HG02588 (cell line): ENCODE measurements at regions not wholly inside any gene's neighbourhood (a gene's known extent, or its start where the extent isn't known, plus 50 kb on each side); places are given as distances from the start of the nearest gene placed in this dataset.
A peak's percentile ranks its signal among the peaks of the same experiment; 100 is the strongest.
"Not testable (repeated sequence)": the region's sequence is repeated elsewhere in the genome, so short reads cannot be mapped to it uniquely, and the experiment has no call there.

Experiments
- ATAC-seq: cut with Tn5 transposase; IDR thresholded peaks from one replicate; pipeline ENCODE4 v1.9.1; 2021; ENCODE audit warnings: mild to moderate bottlenecking, moderate library complexity; ENCODE audit not compliant: unreplicated experiment

GRCh38 chr16:75780669-75781068, 54.4 kb upstream of the CPHXL start:
- no peak for ATAC-seq

DNA sequence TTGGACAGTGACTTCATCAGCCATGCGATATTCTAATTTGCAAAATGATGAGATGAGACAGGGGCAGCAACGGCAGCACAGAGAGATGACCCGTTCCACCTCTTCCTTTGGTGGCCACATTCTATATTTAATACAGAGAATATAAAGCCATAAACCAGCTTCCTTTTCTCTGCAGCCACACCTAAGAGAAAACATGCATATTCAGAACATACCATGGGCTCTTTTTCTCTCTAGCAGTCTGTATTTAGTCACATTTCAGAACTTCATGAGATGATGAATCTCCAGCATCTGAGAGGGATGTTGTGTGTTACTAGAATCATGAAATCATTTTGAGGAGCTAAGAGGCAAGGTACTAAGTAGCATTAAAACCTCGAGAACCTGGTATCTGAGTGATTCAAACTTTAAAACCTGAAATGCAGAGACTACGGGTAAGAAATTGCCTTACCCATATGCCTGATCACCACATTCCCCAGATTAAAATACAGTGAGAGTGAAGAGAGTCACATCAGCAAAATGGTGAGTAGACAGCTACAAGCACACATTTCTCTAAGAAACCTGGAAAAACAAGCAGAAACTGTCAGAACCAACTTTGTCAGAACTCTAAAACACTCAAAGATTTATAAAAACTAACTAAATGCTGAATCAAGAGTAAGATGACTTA, 55.5 kb upstream of the CPHXL start:
- no peak for ATAC-seq

GRCh38 chr16:75787440-75787839, 61.1 kb upstream of the CPHXL start:
- no peak for ATAC-seq

- ATAC-seq = peak; percentile 58
Measured at GRCh38 chr16:75789237-75789636, 62.9 kb upstream of the CPHXL start.

DNA sequence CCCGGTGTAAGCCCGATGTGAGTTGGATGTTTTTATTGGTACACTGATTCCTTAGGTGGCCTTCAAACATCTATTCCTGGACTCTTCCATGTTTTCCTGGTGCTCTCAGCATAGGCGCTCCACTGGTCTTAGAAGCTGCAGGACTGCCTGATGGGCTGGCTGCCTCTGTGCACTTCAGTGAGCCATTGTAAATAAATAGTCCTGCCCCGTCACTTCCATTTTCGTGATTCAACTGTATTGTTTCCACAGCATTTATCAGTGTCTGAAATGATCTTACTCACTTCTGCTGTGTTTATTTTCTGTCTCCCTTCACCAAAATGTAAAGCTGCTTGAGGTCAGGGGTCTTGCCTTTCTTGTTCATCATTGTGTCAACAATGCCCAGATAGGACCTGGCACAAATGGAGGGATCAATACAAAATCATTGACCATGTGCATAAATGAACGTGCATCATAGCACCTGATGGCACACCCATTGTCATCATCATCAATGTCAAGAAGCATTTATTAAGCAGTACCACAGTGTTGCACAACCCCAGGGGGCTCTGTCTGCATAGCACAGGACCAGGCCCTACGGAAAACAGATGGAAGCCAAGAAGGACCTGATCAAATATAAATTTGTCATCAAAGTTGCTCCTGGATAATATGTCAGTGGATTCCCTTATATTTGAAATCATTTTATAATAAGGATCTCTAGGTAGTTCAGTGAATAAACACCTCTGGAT, 66.6 kb upstream of the CPHXL start:
- ATAC-seq = no peak

DNA sequence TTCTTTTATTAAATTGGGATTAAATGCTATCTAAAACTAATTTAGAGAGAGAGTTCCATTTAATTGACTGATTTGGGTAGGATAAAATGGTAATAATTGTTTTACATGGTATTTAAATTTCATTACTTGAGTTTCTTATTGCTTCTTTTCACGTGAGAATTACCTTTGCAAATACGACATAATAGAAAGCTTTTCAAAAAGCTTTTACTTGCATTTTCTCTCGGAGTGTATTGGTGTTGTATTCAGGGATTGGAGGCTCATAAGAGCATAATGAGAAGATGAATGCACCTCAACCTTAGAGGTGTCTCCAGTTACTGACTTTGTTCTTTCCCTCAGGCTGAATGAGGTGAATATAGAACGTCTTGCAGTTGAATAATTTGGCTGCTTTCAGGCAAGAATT, 67.4 kb upstream of the CPHXL start:
- no peak for ATAC-seq

GRCh38 chr16:75794426-75794825, 68.1 kb upstream of the CPHXL start:
- ATAC-seq = no peak

- no peak for ATAC-seq
Measured at GRCh38 chr16:75798714-75799113, 72.4 kb upstream of the CPHXL start.

DNA sequence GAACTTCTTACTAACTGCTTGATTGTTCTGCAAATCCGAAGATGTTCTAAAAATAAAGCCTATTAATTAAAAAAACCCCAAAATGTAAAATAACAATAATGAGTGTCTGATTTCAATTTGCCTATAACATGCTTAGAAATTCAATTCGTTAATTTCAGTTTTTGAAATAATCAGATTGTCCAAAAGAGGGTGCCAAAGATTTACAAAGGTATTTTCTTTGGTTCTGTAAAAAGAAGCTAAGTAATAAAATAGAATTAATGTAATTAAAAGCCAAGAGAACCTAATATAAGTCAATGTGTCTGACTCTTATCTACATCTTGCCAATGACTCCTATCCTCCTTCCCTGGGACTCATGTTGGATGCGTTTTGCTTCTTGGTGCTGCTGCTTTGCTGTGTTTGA, 75.0 kb upstream of the CPHXL start:
- ATAC-seq = no peak

- ATAC-seq = no peak
Measured at GRCh38 chr16:75803753-75804152, 77.5 kb upstream of the CPHXL start.

DNA sequence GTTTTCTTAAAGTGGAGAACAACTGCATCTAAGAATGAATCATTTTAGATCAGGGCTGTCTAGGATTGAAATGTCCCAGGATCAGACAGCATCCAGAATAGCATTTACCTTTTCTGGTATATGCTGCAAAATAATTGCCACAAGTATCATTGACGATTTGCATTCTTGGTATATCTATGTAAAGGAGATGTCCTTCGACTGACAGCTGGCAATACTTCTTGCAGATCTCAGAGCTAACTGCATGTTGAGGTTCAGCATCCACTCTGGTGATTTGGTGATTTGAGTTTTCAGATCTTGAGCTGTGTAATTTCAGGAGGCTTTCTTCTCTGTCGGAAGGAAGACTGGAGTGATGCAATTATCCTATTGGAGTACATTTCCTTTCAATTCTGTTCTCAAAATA, 78.1 kb upstream of the CPHXL start:
- ATAC-seq = no peak

DNA sequence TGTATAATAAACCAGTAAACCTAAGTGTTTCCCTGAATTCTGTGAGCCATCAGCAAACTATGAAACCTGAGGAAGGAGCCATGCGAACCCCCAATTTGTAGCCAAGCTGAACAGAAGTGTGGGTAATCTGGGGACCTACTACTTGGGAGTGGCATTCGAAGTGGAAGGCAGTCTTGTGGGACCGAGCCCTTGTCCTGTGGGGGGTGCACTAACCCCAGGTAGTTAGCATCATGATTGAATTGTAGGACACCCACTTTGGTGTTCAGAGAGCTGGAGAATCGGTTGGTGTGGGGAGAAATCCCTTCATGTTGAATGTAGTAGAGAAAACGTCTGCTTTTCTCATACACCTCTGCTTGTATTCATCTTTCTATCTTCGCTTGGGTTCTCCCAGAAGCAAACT, 79.7 kb upstream of the CPHXL start:
- ATAC-seq = no peak

DNA sequence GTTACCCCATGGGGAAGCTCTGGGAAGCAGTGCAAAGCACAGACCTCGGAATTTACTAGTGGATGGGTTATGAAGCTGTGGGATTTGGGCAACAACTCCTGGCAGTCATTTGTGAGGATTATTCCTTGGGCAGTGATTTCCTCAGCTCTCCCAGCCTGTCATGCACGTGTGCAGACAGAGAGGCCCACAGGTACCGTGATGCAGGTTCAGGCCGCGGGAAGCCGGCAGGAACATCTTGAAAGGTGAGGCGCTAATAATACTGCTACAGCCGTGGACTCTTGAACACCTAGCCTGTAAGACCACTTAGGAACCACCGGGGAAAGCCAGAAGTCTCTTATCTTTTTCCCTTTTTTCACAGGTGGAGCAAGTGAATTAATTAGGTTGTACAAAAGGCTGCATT, 80.2 kb upstream of the CPHXL start:
- ATAC-seq = no peak

DNA sequence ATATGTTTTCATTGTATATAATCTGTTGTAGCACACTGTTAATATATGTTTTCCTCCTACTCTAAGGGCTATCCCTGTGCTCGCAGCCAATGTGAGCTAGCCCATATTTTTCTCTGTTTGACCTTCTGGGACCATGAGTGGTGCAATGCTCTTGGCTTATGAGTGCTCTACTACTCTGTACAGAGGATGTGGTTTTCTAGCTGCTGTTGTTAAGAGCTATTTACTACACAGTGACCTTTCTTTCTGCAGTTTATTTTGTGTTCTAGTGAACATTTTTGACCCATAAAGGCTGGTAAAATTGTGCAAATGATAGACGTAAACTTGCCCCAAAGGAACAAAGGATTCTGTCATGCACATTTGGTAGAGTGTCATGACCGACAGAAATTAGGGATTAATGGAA, 84.1 kb upstream of the CPHXL start:
- ATAC-seq = no peak

DNA sequence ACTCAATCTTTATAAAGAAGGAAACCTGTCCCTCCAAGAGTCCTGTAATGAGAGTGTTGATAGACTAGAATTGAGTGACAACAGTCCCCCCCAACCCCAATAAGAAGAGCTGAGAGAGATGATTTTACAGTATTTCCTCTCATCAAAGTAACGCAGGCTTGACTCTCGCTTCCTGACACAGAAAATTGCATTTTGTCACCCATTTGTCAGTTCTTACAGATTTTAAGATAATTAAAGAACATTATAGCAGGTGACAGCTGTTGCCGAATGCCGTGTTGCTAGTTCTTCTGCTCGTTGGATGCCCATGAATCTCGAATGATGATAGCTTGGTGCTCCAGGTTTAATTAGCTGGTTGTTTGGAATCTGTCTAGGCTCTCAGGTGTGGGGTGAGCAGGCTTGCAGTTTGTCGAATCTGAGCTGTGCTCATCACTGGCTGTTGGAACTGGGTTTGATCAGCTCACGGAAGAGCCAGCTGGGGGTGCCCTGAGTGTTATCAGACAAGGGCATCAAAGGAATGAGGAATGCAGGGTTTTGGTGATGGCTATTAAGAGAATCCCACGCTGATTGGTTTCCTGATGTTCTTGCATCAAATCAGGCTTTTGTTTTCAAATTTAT, 84.8 kb upstream of the CPHXL start:
- no peak for ATAC-seq

DNA sequence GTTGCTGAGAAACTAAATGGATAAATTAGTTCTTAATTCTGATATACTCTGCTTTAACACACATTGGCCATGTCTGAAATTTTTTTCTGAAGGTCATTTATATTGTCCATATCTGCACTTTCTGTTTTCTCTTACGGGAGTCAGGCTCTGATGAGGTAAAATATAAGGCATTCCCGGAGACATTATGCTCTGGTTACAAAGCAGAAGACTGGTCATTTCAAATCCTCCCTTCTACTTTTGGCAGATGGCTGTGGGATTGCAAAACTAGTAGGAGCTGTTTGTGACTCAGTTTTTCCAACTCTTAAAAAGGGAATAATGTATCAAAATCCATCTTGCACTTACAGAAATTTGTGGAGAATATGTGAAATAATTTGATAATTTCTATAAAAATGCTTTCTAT, 92.2 kb upstream of the CPHXL start:
- no peak for ATAC-seq

DNA sequence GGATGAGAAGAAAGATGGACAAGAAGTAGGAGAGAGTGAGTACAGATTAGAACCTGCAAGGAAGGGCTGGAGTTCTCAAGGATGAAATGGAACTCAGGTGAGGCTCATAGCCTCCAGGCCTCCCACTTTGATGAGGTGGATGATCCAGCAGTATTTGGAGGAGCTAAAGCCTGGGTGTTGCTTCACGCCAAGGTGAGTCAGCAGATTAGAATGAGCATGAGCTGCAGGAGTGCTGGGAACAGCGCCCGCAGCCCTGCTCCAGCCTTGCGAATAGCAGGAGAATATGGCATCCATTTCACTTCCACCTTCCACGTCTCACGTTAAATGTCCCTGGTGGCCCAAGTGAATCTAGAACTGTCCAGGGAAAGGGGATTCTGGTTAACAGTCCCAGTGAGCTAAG, 94.4 kb upstream of the CPHXL start:
- no peak for ATAC-seq

DNA sequence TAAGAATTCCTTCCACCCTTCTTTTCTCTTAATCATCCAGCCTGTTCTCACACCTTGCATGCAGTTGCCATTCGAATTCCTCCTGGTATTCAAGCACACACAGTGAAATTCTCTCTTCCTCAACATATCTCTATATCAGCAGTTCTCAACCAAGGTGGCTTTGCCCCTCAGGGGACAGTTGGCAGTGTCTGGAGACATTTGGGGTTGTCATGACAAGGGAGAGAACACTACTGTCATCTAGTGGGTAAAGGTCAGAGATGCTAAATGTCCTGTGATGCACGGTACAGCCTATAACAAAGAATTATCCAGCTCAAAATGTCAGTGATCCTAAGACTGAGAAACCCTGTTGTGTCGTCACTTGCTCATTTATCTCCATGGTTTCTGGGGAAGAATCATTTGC, 94.8 kb upstream of the CPHXL start:
- no peak for ATAC-seq

DNA sequence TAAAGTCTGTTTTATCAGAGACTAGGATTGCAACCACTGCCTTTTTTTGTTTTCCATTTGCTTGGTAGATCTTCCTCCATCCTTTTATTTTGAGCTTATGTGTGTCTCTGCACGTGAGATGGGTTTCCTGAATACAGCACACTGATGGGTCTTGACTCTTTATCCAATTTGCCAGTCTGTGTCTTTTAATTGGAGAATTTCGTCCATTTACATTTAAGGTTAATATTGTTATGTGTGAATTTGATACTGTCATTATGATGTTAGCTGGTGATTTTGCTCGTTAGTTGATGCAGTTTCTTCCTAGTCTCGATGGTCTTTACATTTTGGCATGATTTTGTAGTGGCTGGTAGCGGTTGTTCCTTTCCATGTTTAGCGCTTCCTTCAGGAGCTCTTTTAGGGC, 99.5 kb upstream of the CPHXL start:
- not testable (repeated sequence) for ATAC-seq

- ATAC-seq = not testable (repeated sequence)
Measured at GRCh38 chr16:75827372-75828038, 101.2 kb upstream of the CPHXL start.

DNA sequence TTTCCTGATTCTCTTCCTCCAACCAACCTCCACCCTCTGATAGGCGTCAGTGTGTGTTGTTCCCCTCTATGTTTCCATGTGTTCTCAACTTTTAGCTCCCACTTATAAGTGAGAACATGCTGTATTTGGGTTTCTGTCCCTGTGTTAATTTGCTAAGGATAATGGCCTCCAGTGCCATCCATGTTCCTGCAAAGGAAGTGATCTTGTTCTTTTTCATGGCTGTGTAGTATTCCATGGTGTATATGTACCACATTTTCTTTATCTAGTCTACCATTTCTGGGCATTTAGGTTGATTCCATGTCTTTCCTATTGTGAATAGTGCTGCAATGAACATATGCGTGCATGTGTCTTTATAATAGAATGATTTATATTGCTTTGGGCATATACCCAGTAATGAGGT, 107.1 kb upstream of the CPHXL start:
- not testable (repeated sequence) for ATAC-seq
